ENCODE measurements at regions not wholly inside any gene's neighbourhood (a gene's known extent, or its start where the extent isn't known, plus 50 kb on each side); places are given as distances from the start of the nearest gene placed in this dataset.

- DNase-seq, result no peak
Observed at GRCh38 chr1:82511441-82511840, 710.7 kb downstream of the ADGRL2 start.

- DNase-seq, result no peak
Observed at GRCh38 chr1:82510431-82510830, 709.7 kb downstream of the ADGRL2 start.

- DNase-seq, result no peak
Observed at GRCh38 chr1:82507011-82507410, 706.3 kb downstream of the ADGRL2 start.

GRCh38 chr1:82503822-82504221 lies 703.1 kb downstream of the ADGRL2 start:
- DNase-seq, result peak; percentile 5

GRCh38 chr1:82499022-82499421 lies 698.3 kb downstream of the ADGRL2 start:
- DNase-seq, result no peak

- no peak for DNase-seq
Observed at GRCh38 chr1:82494117-82494516, 693.4 kb downstream of the ADGRL2 start.

- no peak for DNase-seq
Observed at GRCh38 chr1:82492159-82492558, 691.4 kb downstream of the ADGRL2 start.

GRCh38 chr1:82491301-82492048 lies 690.7 kb downstream of the ADGRL2 start:
- DNase-seq, result no peak

- DNase-seq, result no peak
Observed at GRCh38 chr1:82487778-82488177, 687.0 kb downstream of the ADGRL2 start.

- peak; percentile 18 for DNase-seq
Observed at GRCh38 chr1:82486969-82487368, 686.2 kb downstream of the ADGRL2 start.

- DNase-seq, result no peak
Observed at GRCh38 chr1:82486468-82486867, 685.7 kb downstream of the ADGRL2 start.

GRCh38 chr1:82485591-82486369 lies 685.0 kb downstream of the ADGRL2 start:
- peak; percentile 75 for DNase-seq

- DNase-seq, result no peak
Observed at GRCh38 chr1:82483146-82483545, 682.4 kb downstream of the ADGRL2 start.

GRCh38 chr1:82478916-82479315 lies 678.2 kb downstream of the ADGRL2 start:
- DNase-seq, result no peak

- DNase-seq, result no peak
Observed at GRCh38 chr1:82472489-82473131, 671.9 kb downstream of the ADGRL2 start.

- no peak for DNase-seq
Observed at GRCh38 chr1:82466891-82467290, 666.2 kb downstream of the ADGRL2 start.

GRCh38 chr1:82466416-82466815 lies 665.7 kb downstream of the ADGRL2 start:
- DNase-seq, result no peak

GRCh38 chr1:82465024-82465423 lies 664.3 kb downstream of the ADGRL2 start:
- no peak for DNase-seq

- DNase-seq, result no peak
Observed at GRCh38 chr1:82464362-82465001, 663.7 kb downstream of the ADGRL2 start.

- no peak for DNase-seq
Observed at GRCh38 chr1:82463951-82464350, 663.2 kb downstream of the ADGRL2 start.

- no peak for DNase-seq
Observed at GRCh38 chr1:82462366-82462765, 661.6 kb downstream of the ADGRL2 start.

- no peak for DNase-seq
Observed at GRCh38 chr1:82455342-82455741, 654.6 kb downstream of the ADGRL2 start.

GRCh38 chr1:82454431-82454830 lies 653.7 kb downstream of the ADGRL2 start:
- no peak for DNase-seq

All from NCI-H226 (cell line).